Mononuclear cell (primary cell): ENCODE measurements at regions not wholly inside any gene's neighbourhood (a gene's known extent, or its start where the extent isn't known, plus 50 kb on each side); places are given as distances from the start of the nearest gene placed in this dataset.

Source experiments
- H3K27me3 ChIP-seq: 2 replicates; pipeline ENCODE4 v1.6.0; 2011; ENCODE audit warnings: low read length, control low read depth; ENCODE audit not compliant: insufficient read depth
- H3K4me1 ChIP-seq: 2 replicates; pipeline ENCODE4 v1.5.1; 2011; ENCODE audit warnings: mild to moderate bottlenecking, low read length, control low read depth; ENCODE audit not compliant: insufficient read depth
- H3K4me3 ChIP-seq: 2 replicates; pipeline ENCODE4 v1.5.1; 2011; ENCODE audit warnings: mild to moderate bottlenecking, low read length, moderate library complexity
- H3K9me3 ChIP-seq: 2 replicates; pipeline ENCODE4 v1.5.1; 2011; ENCODE audit warnings: low read depth, mild to moderate bottlenecking, control low read depth, low read length

DNA sequence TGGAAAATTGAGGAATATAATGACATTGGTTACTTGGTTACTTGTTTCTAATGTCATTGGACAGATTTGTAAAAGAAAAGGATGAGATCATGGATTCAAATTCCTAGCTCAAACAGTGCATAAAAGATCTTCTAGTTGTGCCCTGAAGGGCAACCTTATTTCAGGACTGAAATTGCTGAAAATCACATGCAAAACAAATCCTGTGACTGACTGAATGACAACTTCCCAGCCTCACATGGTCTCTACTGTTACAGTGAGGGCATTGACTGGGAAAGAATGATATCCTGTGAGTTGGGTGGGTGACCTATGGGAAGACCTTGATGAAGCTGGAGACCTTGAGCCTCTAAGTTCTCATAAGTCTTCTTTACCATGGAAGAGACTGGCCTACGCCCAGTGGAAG, 90.4 kb upstream of the HAAO start:
- Histone ChIP-seq H3K4me1 (no peaks in the 10 kb centered on the region), H3K27me3 (no peaks in the 10 kb centered on the region), H3K9me3 (no peaks in the 10 kb centered on the region), H3K4me3 (no peak overlapping the region)

DNA sequence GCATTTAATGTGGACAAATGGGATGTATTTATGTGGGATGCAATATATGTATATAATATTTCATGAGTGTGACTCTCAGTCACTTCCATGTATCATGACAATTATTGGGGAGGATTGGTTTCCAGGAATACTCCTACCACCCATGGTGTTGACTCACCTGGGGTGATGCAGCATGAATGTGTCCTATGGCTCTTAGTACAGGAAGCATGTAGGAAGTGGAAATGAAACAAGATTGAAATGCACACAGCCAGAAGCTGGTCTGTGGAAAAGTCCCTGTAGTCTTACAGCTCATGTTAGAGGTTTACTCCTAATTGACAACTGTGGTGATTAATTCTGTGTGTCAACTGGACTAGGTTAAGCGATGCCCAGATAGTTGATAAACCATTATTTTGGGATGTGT, 89.3 kb upstream of the HAAO start:
- Histone ChIP-seq H3K4me1 (no peaks in the 10 kb centered on the region), H3K4me3 (no peak overlapping the region), H3K27me3 (no peaks in the 10 kb centered on the region), H3K9me3 (no peaks in the 10 kb centered on the region)

DNA sequence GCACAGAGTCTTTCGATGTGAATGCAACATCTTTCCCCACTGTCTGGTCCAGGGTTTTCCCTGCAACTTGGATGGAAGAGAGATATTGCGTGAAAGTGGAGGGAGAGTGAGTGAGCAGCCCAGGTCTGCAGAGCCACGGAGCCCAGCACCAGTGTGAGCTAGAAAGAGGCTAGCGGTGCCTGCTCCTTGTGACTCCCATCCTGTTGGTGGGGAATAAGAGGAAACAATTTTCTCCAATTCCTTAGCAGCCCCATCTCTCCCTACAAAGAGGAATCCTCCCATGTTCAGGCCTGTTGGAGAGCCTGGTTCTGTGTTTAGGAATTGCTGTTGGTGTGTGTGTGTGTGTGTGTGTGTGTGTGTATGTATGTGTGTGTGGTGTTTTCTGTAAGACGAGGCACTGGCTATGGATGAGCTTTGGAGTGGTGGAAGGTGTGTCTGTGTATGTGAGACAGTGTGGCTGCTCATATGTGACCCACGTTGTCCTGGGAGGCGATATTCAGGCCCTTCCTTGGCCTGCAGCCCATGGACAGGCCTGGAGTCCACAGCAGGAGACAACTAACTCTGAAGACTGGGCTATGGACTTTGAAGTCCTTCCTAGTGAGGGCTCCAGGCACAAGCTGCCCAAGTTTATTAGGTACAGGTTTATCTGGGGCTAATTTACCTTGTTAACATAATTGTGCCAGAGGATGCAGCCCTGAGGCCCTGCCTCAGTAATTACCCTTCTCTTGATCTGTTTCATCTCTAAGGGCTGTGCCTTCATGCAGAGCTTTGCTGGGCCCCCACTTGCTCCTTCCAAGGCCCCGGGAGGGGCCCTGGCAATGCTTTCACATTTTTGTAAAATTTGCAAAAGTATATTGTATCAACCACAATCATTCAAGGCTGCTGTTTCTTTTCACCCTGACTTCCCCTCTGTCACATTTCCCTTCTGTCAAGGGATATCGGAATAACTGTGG, 88.6 kb upstream of the HAAO start:
- Histone ChIP-seq H3K4me1 (no peaks in the 10 kb centered on the region), H3K9me3 (no peaks in the 10 kb centered on the region), H3K4me3 (no peak overlapping the region), H3K27me3 (no peaks in the 10 kb centered on the region)

DNA sequence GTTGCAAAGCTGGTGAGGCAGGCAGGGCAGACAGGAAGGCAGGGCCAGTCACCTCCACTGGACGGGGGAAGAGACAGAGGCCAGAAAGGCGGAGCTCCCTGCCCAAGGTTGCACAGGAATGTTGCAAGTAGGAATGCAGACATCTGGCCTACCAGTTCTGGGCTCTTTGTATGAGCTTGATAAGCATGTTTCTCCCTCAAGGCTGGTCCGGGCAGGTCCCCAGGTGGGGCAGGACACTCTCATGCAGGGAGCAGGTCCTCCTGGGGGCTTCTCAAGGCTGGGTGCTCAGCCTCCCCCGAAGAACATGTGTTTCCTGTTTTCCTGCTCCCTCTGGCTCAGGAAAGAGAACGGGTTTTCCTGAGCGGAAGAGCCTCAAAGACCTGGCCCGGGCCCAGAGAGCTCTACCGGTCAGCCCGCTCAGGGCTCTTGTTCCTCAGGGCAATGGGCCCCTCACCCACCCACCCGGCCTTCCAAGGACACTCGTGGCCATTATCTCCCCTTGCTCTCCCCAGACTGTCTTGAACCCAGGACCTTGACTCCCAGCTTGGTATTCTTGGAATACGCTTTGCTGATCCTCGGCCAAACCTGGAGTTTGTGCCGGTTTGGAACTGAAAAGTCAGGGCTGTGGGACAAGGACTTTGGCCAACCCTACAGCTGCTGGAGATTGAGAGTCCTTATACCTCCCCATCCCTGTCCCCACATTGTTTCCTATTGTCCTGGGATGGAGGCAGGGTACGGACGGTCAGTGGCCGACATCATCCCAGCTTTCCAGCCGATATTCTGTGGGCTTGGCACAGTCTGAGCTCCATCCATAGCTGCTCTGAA, 87.7 kb upstream of the HAAO start:
- no peaks in the 10 kb centered on the region for H3K27me3 ChIP-seq
- H3K4me3 ChIP-seq = no peak overlapping the region
- no peaks in the 10 kb centered on the region for H3K9me3 ChIP-seq
- no peaks in the 10 kb centered on the region for H3K4me1 ChIP-seq

DNA sequence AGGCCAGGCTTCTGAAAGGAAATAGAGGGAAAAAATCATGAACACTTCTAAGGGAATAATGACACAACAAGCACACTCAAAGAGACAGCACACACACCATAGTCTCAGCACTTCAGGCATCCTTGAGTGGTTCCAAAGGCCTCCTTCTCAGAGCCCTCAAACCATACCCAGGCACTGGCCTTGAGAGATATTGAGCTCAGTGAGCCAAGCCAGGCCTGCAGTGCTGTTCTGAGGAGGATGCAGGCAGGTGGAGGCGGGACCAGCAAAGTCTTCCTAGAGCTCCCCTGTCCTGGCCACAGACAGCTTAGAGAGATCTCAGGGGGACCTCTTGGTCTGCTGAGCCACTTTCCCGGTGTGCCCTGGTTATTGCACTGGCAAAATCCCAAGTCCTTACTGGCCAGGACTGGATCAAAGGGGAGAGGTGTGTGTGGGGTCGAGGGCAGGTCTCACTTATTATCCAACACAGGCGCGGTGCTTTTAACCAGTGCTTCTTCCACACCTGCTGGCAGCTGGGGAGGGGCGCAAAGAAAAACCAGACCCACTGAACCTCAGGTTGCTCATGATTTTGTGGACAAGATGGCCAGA, 86.8 kb upstream of the HAAO start:
- Histone ChIP-seq H3K4me3 (no peak overlapping the region), H3K4me1 (no peaks in the 10 kb centered on the region), H3K9me3 (no peaks in the 10 kb centered on the region), H3K27me3 (no peaks in the 10 kb centered on the region)

DNA sequence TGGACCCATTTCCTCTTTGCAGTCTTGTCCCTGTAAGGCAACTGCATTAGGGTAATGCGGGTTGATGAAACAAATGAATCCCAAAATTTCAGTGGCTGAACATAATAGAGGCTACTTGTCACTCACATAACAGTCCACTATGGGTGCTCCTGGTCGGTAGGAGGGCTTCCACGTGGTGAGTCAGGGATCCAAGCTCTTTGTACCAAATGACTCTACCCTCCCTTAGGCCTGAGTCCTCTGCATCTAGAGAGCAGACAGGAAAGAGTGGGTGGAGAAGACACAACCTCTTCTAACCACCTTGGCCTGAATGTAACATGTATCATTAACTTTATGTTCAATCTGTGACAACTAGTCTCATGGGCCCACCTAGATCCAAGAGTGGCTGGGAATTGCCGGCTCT, 86.2 kb upstream of the HAAO start:
- no peaks in the 10 kb centered on the region for H3K4me1 ChIP-seq
- H3K9me3 ChIP-seq = no peaks in the 10 kb centered on the region
- H3K4me3 ChIP-seq = no peak overlapping the region
- H3K27me3 ChIP-seq = no peaks in the 10 kb centered on the region

DNA sequence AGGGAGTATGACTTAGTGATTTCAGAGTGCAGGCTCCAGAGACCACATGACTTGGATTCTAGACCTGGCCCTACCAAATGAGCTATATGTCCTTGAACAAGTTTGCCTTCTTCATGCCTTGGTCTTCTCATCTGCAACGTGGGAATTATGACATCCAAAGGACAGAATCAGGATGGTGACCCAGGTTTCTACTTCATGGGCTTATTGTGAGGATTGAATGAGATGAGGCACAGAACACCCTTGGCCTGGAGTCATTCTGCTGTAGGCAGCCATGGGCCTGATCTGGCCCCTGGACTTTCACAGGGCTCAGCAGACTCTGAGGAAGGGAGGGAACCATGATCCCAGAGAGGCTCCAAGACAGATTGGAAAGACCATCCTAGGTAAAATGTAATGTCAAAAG, 85.6 kb upstream of the HAAO start:
- H3K9me3 ChIP-seq = no peaks in the 10 kb centered on the region
- no peaks in the 10 kb centered on the region for H3K27me3 ChIP-seq
- H3K4me1 ChIP-seq = no peaks in the 10 kb centered on the region
- no peak overlapping the region for H3K4me3 ChIP-seq

DNA sequence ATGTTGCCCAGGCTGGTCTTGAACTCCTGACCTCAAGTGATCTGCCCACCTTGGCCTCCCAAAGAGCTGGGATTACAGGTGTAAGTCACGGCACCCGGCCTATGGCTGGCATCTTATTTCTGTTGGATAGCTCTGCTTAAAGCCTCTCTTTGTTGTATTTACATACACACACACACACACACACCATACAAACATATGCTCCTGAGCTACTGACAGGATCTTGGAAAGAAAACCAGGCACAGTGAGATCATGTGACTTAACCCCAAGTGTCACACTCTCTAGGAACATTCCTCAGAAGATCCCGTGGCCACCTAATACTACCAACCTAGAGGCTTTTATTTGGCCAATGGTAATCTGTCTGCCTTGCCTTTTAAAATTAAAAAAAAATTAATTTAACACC, 85.1 kb upstream of the HAAO start:
- no peak overlapping the region for H3K4me3 ChIP-seq
- no peaks in the 10 kb centered on the region for H3K27me3 ChIP-seq
- H3K4me1 ChIP-seq = peaks cover 3% of the 10 kb centered on the region
- no peaks in the 10 kb centered on the region for H3K9me3 ChIP-seq

DNA sequence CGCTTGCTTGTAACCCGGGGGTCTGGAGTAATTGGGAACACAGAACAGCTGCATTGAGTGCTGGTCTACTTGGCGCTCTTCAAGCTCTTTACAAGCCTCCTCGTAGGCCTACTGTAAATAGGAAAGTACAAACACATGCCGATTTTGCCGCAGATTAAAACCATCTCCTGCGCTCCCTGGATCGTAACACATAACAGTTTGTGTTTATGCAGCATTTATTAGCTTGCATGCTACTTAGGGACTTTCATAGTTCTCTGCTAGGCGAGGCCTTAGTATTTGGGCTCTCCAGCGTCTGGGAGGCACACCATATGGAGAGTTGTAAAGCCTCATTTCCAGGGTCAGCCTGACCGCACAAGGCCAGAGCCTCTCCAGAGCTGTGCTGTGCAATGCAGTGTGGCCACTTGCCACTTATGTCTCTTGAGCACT, 84.0 kb upstream of the HAAO start:
- Histone ChIP-seq H3K4me1 (peaks cover 8% of the 10 kb centered on the region), H3K9me3 (no peaks in the 10 kb centered on the region), H3K4me3 (no peak overlapping the region), H3K27me3 (no peaks in the 10 kb centered on the region)

DNA sequence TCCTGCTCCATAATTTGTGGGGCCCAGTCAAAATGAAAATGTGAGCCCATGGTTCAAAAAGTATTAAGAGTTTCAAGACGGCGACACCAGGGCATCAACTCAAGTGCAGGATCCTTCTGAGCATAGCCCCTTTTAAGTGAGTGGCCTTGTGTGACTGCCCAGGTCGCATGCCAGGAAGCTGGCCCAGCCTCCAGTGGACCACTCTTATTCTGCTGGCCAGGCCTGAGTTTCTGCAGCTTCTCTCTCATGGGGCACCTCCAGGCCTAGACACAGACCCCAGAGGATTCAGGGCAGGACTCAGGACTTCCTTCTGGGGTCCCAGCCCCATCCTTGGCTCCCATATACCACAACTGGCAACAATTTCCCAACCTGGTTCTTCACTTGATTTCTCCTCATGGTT, 83.5 kb upstream of the HAAO start:
- no peaks in the 10 kb centered on the region for H3K27me3 ChIP-seq
- peaks cover 8% of the 10 kb centered on the region for H3K4me1 ChIP-seq
- H3K9me3 ChIP-seq = no peaks in the 10 kb centered on the region
- no peak overlapping the region for H3K4me3 ChIP-seq

DNA sequence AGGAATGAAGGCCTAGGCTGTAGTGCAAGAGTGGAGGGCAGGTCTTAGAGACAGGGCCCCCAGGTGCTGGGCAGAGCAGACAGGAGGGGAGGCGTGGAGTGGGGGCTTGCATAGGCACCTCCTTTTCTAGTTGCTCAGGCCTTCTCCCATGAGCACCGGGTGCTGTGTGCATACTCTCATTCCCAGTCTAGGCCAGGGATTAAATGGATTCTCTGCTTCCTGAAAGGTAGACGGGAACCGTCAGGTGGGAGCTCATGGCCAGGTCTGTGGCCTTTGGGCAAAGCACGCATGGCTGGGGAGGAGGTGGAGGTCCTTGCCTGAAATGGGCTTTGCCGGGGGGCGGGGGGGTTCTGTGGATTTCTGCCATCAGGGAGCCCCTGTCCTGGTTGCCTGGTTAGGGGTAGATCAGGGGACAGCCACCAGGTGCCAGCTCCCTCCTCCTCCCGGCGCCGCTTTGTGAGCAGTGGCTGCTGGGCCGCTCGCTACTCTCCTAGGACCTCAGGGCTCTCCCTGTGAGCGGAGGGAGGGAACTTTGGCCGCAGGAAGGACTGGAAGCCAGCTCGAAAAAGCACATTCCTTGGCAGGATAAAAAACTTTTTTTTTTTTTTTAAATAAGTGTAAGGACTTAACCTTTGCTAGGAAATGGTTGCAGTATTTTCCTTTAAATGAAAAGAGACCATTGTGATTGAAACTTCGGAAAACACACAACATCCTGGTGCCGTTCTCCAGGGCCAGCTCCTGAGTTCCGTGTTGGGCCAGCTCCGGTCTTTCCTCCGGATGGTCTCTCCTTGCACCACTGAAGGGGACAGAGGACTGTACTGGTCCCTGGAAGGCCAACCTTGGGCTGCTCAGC, 82.8 kb upstream of the HAAO start:
- peaks cover 8% of the 10 kb centered on the region for H3K4me1 ChIP-seq
- no peaks in the 10 kb centered on the region for H3K27me3 ChIP-seq
- H3K9me3 ChIP-seq = no peaks in the 10 kb centered on the region
- no peak overlapping the region for H3K4me3 ChIP-seq

DNA sequence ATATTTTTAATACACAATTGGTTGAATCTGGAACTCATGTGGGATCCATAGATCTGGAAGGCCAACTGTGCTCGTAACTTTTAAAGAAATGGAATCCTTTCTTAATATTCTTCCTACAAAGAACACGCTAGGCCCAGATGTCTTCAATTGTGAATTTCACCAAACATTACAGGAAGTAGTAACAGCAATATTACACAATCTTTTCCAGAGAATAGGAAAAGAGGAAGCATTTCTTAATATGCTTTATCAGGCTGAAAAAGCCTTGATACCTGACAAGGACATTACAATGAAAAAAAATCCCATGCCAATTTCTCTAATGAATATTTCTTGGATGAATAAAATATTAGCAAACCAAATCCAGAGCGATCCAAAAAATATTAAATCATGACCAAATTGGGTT, 80.3 kb upstream of the HAAO start:
- no peaks in the 10 kb centered on the region for H3K27me3 ChIP-seq
- peaks cover 8% of the 10 kb centered on the region for H3K4me1 ChIP-seq
- no peaks in the 10 kb centered on the region for H3K9me3 ChIP-seq

DNA sequence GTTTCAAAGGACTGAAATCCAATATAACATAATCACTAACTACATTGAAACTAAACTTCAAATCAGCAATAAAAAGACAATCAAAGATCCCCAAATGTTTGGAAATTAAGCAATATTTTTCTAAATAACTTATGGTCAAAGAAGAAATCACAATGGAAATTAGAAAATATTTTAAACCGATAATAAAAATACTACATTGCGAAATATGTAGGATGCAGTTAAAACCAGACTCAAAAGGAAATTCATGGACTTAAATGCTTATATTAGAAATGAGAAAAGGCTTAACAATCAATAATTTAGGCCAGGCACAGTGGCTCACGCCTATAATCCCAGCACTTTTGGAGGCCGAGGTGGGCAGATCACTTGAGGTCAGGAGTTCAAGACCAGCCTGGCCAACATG, 79.0 kb upstream of the HAAO start:
- Histone ChIP-seq H3K4me3 (no peak overlapping the region), H3K9me3 (no peaks in the 10 kb centered on the region), H3K4me1 (peaks cover 8% of the 10 kb centered on the region), H3K27me3 (no peaks in the 10 kb centered on the region)

More for the DNA sequence above, 80.3 kb upstream of the HAAO start:
- H3K4me3 ChIP-seq = no peak overlapping the region

DNA sequence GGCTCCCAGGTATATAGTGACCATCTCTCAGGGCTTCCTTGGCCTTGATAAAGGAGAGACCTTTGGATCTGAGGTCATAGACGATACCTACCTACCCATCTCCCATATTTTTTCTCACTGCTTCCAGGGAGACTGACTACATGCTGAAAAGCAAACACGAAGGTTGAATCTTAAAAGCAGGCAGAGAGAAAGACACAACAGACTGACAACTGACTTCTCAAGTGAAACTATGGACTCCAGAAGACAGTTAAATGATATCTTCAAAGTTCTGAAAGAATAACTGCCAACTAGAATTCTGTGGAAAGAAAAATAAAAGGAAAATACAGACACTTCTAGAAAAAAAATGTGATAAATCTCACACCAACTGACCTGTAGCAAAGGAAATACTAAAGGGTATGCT, 76.5 kb upstream of the HAAO start:
- H3K9me3 ChIP-seq = no peaks in the 10 kb centered on the region
- H3K27me3 ChIP-seq = no peaks in the 10 kb centered on the region
- H3K4me1 ChIP-seq = peaks cover 8% of the 10 kb centered on the region
- no peak overlapping the region for H3K4me3 ChIP-seq
